ENCODE measurements at regions not wholly inside any gene's neighbourhood (a gene's known extent, or its start where the extent isn't known, plus 50 kb on each side); places are given as distances from the start of the nearest gene placed in this dataset.
A peak's percentile ranks its signal among the peaks of the same experiment; 100 is the strongest.
"Not testable (repeated sequence)": the region's sequence is repeated elsewhere in the genome, so short reads cannot be mapped to it uniquely, and the experiment has no call there.

- no peak overlapping the region for H3K4me3 ChIP-seq (ENCODE audit: control insufficient read depth, low read depth, low read length)
- no peak for TF ChIP-seq CTCF (IDR thresholded peaks at IDR 0.05; ENCODE audit: control insufficient read depth, insufficient read depth, low read depth, low read length, missing control alignments)
- DNase-seq (ENCODE audit: low read depth) = no peak
Measured at GRCh38 chr9:115556432-115556831, 438.5 kb upstream of the TNC start.

- H3K4me3 ChIP-seq (ENCODE audit: control insufficient read depth, low read depth, low read length) = no peak overlapping the region
- TF ChIP-seq CTCF (IDR thresholded peaks at IDR 0.05; ENCODE audit: control insufficient read depth, insufficient read depth, low read depth, low read length, missing control alignments) = no peak
- no peak for DNase-seq (ENCODE audit: low read depth)
Measured at GRCh38 chr9:115575147-115575546, 457.2 kb upstream of the TNC start.

- not testable (repeated sequence) for DNase-seq (ENCODE audit: low read depth)
Measured at GRCh38 chr9:115585458-115585857, 467.5 kb upstream of the TNC start.

GRCh38 chr9:115587310-115587709, 469.4 kb upstream of the TNC start:
- no peak overlapping the region for H3K4me3 ChIP-seq (ENCODE audit: control insufficient read depth, low read depth, low read length)
- TF ChIP-seq CTCF (IDR thresholded peaks at IDR 0.05; ENCODE audit: control insufficient read depth, insufficient read depth, low read depth, low read length, missing control alignments) = no peak
- DNase-seq (ENCODE audit: low read depth) = no peak

More at GRCh38 chr9:115585458-115585857, 467.5 kb upstream of the TNC start:
- H3K4me3 ChIP-seq (ENCODE audit: control insufficient read depth, low read depth, low read length) = not testable (repeated sequence)

GRCh38 chr9:115590011-115590410, 472.1 kb upstream of the TNC start:
- peak; percentile 90 for DNase-seq (ENCODE audit: low read depth)
- H3K4me3 ChIP-seq (ENCODE audit: control insufficient read depth, low read depth, low read length) = no peak overlapping the region
- TF ChIP-seq CTCF (IDR thresholded peaks at IDR 0.05; ENCODE audit: control insufficient read depth, insufficient read depth, low read depth, low read length, missing control alignments) = no peak

GRCh38 chr9:115591584-115591984, 473.6 kb upstream of the TNC start:
- TF ChIP-seq CTCF (IDR thresholded peaks at IDR 0.05; ENCODE audit: control insufficient read depth, insufficient read depth, low read depth, low read length, missing control alignments) = peak; percentile 81
- no peak overlapping the region for H3K4me3 ChIP-seq (ENCODE audit: control insufficient read depth, low read depth, low read length)
- peak; percentile 100 for DNase-seq (ENCODE audit: low read depth)

GRCh38 chr9:115593587-115594091, 475.7 kb upstream of the TNC start:
- TF ChIP-seq CTCF (IDR thresholded peaks at IDR 0.05; ENCODE audit: control insufficient read depth, insufficient read depth, low read depth, low read length, missing control alignments) = peak; percentile 68
- DNase-seq (ENCODE audit: low read depth) = no peak
- no peak overlapping the region for H3K4me3 ChIP-seq (ENCODE audit: control insufficient read depth, low read depth, low read length)

All from AG09309 (cell line).